ENCODE measurements at regions not wholly inside any gene's neighbourhood (a gene's known extent, or its start where the extent isn't known, plus 50 kb on each side); places are given as distances from the start of the nearest gene placed in this dataset.
"Not testable (repeated sequence)": the region's sequence is repeated elsewhere in the genome, so short reads cannot be mapped to it uniquely, and the experiment has no call there.

DNA sequence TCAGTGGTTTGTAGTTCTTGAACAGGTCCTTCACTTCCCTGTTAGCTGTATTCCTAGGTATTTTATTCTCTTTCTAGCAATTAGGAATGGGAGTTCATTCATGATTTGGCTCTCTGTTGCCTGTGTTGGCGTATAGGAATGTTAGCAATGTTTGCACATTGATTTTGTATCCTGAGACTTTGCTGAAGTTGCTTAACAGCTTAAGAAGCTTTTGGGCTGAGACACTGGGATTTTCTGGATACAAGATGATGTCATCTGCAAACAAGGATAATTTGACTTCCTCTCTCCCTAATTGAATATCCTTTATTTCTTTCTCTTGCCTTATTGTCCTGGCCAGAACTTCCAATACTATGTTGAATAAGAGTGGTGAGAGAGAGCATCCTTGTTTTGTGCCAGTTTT lies 121.8 kb upstream of the RASA1 start:
- DNase-seq, result not testable (repeated sequence)

DNA sequence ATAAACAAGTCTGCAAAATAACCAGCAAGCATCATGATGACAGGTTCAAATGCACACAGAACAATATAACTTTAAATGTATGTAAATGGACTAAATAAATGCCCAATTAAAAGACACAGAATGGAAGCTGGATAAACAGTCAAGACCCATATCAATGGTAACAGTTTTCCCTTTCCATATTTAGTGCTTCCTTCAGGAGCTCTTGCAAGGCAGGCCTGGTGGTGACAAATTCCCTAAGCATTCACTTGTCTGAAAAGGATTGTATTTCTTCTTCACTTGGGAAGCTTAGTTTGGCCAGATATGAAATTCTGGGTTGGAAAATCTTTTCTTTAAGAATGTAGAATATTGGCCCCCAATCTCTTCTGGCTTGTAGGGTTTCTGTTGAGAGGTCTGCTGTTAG lies 120.2 kb upstream of the RASA1 start:
- DNase-seq, result no peak

DNA sequence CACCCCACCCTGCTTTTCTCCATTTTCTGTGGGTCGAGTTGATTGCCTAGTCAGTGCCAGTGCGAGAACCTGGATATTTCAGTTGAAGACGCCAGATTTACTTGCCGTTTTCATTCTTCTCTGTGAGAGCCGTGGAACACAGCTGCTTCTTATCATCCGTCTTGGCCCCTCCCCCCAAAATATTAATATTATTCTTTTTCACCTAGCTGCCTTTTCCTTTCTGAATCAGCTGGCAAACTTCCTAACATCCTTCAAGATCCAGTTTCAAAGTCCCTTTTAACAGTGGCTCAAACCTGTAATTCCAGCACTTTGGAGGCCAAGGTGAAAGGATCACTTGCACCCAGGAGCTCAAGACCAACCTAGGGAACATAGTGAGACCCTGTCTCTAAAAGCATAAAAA lies 117.1 kb upstream of the RASA1 start:
- DNase-seq, result no peak

DNA sequence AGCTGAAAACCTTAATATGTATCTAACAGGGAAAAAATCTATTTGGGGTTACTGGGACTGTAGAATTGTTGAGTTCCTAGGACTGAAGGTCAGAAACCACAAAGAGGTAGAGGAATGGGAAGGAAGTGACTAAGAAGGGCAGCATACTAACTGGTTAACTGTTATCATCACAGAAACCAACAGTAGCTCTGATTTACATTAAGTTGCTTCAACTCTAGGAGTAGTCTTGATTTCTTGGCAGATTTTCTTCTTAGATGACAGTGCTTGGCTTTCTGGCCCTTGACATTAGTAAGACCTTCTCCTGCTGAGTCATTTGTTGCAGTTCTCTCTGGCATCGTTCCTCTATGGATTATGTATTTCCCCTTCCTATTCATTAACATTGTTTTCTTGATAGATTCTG lies 116.1 kb upstream of the RASA1 start:
- DNase-seq, result peak; percentile 65 to 78

DNA sequence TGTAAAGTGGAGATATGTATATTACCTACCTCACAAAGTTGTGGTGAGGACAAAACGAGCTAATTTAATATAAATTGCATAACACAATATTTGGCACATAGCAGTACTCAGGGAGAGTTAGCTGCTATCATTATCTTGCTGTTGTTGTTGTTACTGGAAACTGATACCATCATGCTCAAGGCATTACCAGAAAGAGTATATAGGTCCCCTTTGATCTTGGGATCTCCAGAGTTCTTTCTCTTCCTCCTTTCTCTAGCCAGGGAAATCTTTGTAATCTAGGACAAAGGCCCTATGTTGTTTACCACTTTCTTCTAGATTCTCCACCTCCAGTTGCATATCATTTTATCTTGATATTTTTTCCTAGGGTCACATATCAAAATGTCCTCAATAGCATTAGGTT lies 114.8 kb upstream of the RASA1 start:
- DNase-seq, result peak in 1 of 2 donors; percentile 9

DNA sequence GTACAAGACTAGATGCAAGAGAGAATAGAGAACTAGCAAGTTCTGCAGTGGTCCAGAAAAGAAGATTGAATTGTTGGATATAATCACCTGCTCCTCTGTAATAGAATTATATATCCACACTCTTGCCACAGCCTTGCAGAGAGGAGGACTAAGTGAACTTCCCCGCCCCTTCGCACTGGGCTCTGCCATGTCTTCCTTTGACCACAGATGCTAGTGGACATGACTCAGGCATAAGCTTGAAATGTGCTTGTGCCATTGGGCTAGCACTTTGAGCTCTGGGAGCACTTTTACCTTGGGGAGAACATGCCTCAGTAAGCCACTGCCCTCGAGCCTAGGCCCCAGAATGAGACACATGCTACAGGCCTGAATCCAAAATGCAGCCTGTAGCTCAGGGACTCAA lies 113.5 kb upstream of the RASA1 start:
- DNase-seq, result no peak

DNA sequence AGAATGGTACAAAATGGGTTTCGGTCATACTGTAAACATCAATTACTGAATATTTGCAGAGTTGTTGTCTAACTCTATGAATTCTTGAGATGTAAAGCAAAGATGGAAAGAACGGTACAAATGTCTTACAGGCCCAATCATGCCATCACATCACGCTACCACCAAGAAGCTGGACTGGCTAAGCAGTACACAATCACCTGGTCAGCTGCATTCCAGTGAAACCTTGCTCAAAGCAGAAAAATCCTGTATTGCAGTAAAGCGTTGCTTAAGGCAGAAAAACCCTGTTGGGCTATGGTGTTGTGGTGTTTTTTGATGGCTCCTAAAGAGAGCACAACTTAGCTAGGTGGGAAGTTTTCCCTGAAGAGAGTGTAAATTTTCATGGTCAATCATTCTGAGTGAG lies 112.6 kb upstream of the RASA1 start:
- no peak for DNase-seq

DNA sequence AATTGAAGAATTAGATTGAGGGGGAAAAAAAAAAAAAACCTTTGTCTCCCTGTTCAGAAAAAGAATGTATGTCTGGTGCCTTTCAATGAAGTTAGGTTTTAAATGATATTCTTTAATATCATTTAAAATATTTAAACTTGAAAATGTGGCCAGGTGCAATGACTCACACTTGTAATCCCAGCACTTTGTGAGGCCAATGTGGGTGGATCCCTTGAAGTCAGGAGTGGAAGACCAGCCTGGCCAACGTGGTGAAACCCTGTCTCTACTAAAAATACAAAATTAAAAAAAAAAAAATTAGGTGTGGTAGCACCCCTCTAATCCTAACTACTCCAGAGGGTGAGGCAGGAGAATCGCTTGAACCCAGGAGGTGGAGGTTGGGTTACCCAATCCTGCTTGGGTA lies 111.1 kb upstream of the RASA1 start:
- no peak for DNase-seq

DNA sequence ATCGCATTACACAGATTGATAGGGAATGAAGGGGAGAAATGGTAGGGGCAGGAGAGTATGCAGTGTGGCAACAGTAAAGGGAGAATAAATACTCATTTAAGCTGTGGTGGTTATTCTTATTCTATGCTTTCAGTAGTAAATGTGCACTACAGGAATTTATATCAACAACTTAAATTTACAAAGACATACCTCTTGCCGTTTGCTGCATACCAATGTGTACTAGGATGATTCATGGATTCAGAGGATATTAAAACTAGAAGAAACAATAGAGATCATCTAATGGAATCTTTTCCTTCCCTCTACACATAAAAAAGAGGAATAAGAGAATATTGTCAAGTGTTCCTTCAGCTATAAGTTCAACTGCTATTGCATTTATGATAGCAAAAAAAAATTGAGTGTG lies 103.3 kb upstream of the RASA1 start:
- no peak for DNase-seq

DNA sequence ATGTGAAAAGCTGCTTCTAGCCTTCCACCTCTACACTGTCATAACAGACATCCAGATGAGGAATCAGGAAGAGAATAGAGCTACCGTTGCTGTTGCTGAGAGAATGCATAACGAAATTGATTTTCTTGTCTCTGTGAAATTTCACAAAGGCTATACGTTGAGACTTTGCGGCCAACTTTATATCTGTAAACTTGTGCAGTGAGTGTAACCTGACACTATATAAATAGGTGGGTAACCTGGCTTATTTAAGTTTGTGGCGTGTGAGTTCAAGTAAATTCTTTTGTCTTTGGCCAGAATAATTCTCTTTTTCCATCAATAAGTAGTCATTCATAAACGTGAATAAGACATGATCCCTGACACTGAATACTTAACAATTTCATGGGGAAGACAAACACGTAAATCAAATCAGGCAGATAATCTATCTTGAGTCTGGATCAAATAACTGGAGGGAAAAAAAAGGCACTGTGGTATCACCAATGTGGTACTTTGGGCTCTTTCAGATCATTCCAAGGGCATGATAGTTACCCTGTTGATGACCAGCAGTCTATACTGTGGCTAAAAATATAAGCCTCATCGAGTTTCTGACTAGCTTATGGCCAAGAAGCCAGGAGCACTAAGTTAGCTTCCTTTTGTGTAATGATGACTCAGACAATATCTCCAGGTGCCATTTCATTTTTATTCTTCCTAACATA lies 98.2 kb upstream of the RASA1 start:
- no peak for DNase-seq

DNA sequence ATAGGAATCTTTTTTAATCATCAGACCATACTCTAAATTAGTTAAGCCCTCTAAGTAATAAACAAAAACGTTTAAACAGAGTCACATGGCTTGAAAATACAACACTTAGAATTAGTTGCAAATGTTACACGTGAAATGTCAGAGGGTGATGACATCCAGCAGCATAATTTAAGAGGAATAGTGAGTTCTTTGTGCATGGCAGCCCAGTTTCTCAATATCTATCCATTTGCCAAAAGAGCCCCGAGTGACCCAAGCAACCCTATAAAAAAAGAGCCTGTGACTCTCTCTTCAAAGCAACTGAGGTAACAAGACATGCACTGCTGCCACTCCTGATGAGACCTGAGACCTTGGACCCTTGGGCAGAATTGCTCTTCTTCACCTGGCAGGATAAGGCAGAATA lies 96.9 kb upstream of the RASA1 start:
- DNase-seq, result no peak

DNA sequence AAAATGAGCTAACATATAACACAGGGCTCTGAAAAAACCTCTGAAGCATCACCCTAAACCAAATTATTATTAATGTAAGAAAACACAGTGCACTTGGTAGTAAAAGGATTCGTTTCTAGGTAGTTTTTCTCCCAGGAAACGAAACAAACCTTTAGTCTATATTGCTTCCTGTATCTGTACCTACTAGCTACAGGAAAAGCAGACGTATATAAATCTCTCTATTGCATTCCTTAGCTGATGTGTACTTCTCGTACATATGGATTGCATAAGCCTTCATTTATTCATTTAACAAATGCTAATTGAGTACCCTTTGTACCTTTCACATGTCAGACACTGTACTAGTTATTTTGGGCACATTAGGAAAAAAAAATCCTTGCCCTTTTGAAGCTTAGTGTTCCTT lies 85.0 kb upstream of the RASA1 start:
- no peak for DNase-seq

DNA sequence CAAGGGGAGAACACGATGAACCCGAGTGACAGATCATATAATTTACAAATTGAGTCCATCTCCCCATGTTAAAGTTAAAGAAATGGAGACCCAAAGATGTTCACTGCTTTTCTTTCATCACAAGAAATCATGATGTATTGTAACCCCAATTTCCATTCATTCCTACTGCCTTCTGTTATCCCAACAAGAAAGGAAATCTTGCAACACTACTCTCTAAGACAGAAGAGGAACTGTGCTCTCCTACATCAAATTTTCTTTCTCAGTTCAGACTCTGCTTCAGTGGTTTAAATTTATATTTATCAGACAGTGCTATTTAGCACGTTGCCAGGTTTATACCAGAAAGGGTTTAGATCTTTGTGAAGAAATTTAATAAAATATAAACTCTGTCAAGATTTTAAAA lies 83.8 kb upstream of the RASA1 start:
- peak; percentile 23 to 48 for DNase-seq

DNA sequence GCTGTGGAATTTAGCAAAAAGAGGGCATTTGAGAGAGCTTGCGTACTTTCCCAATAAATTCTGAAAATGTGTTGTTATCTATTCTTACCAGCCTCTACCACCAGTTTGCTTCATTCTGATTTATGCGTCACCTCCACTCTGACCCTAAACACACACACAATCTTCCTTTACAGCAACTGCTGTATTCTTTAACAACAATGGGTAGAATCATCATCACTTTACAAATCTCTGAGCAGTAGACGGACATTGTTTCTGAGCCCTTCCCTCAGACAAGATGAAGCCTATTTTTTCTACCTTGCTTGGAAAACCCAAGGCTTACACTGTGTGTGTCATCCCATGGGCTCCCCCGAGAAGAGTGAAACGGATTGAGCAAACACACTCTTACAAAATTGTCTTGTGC lies 83.1 kb upstream of the RASA1 start:
- no peak for DNase-seq

DNA sequence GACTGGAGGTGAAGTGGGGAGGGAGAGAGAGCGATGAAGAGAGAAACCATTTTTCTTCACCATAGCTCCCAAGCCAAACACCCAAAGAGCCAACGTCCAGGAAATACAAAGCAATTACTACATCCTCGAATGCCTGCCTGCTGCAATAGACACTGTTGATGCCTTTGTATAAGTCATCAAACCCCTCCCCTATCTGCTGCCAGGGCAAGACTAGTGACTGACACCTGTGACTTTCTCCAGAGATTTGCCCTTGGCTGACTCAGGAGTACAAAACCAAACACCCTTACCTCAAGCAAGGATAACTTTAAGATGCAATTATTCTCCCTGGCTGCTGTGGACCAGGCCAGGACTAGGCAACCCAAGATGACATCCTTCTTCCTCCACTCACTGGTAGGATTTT lies 81.8 kb upstream of the RASA1 start:
- DNase-seq, result no peak

DNA sequence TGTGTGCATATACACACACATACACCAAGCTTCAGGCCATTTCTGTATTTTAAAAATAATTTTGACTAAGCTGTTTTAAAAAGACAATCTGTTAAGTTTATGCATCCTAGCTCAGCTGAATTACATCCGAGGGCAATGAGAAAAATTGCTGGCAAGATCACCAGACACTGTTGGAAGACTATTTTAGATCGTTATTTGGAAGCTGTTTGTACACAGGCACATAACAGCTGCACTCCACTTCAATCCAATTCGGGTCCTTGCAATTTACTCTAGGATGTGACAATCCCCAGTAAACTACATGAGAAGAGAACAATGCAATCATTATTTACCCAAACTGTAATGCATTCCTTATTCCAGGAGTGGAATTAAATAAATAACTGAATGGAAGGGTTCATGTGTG lies 79.3 kb upstream of the RASA1 start:
- DNase-seq, result no peak

DNA sequence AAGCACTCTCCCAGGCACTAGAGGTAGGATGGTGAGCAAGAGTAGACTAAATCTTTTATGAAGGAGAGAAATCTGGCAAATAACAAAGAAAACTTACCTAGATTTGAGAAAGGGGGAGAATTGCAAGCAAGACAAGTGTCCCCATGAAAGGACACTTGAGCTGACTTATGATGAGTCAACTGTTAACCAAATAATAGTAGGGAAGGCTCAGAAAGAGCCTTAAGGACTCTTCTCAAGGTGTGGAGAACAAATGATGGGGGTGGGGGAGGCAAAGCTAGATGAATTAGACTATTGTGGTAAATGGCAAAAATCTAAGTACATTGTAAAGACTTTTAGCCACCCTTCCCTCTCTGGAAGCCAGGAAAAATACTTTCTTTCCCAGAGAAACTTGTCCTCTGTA lies 77.6 kb upstream of the RASA1 start:
- no peak for DNase-seq

DNA sequence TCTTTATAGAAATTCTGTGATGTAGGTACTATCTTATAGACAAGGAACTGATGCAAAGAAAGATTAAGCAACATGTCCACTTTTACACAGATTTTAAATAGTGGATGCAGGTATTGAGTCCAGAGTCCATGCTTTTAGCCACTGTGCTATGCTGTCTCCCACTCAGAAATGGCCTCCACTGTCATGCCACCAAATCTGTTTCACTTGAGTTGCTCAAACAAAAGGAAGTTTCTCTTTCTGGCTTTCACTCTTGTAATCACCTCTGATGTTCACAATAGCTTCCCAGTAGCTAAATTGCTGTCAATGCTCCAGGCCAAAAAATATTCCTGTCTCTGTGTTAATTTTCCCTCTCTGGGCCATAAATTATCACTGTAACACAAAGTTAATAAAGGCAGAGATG lies 77.0 kb upstream of the RASA1 start:
- DNase-seq, result peak in 1 of 2 donors; percentile 14

DNA sequence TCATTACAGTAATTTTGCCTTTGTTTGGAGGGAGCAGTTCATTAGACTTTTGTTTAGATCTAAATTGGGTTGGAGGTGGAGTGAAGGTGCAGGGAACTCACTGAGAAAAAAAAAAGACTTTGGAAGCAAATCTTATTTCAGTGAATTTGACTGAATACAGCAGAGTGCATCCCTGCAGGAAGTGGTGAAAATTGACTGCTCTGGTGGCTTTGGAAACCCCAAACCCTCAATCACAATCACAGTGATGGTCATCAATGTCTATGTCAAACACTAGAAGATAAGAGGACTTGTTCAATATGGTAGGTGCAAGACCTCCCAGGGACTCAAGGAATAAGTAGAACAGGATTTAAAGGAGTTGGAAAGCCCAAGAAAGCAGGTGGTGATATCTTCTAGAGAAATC lies 76.0 kb upstream of the RASA1 start:
- DNase-seq, result no peak

DNA sequence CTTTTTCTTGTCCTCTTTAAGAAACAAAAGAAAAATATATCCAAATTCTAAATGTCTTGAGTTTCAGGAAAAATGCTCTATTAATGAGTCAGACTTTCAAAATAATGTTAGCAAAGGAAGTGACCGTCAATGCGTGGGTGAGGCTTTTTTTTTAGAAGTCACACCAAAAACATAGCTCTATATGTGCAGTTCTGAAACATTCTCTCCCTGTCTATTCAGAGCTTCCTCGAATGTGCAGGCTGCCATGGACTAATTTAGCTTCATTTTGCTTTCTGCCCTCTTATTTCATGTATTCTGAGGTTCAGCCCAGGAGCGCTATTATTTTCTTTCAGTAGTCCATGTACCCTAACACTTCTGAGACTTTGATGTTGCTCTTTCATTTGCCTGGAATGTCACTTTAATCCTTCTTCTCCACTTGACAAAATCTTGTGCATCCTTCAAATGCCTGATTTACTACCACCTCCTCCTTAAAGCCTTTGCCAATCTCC lies 72.5 kb upstream of the RASA1 start:
- DNase-seq, result peak; percentile 86 to 89

DNA sequence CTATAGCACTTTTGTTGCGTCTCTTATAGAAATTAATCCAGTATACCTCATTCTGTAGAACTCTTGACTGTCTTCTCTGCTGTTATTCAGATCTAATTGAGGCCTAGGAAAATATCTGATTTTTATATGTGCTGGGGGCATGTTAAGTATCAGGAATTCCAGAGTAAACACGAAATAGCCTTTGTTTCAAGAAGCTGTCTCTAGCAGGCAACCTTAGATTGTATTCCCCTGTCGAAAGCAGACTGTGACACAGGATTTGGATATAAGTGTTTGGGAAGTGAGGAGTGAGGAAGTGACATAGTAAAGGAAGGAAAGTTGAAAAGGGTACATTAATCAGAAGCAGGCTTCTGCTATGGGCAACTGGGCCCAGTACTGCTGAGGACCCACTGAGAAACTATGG lies 72.1 kb upstream of the RASA1 start:
- DNase-seq, result peak; percentile 1 to 14

DNA sequence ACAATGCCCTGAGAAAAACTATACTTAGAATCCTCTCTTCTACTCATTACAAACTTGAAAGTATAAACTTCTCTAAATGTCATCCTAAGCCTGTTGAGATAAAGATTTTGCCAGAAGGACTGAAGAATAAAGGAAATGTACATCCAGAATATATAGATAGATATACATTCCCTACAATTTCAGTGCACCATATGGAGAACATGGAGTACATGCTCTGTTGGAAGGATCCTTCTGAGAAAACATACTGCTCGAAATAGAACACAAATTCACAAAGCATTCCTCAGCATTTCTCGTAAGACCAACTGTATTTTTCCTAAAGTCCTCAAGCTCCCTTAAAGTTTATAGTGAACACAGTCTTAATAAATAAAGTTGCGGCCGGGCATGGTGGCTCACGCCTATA lies 69.7 kb upstream of the RASA1 start:
- no peak for DNase-seq

DNA sequence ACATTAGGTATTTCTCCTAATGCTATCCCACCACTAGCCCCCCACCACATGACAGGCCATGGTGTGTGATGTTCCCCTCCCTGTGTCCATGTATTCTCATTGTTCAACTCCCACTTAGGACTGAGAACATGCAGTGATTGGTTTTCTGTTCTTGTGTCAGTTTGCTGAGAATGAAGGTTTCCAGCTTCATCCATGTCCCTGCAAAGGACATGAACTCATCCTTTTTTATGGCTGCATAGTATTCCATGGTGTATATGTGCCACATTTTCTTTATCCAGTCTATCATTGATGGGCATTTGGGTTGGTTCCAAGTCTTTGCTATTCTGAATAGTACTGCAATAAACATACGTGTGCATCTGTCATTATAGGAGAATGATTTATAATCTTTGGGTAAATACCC lies 68.4 kb upstream of the RASA1 start:
- not testable (repeated sequence) for DNase-seq

DNA sequence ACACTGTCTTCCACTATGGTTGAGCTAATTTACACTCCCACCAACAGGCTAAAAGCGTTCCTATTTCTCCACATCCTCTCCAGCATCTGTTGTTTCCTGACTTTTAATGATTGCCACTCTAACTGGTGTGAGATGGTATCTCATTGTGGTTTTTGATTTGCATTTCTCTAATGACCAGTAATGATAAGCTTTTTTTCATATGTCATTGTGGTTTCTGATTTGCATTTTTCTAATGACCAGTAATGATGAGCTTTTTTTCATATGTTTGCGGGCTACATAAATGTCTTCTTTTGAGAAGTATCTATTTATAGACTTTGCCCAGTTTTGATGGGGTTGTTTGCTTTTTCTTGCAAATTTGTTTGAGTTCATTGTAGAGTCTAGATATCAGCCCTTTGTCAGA lies 68.0 kb upstream of the RASA1 start:
- not testable (repeated sequence) for DNase-seq

DNA sequence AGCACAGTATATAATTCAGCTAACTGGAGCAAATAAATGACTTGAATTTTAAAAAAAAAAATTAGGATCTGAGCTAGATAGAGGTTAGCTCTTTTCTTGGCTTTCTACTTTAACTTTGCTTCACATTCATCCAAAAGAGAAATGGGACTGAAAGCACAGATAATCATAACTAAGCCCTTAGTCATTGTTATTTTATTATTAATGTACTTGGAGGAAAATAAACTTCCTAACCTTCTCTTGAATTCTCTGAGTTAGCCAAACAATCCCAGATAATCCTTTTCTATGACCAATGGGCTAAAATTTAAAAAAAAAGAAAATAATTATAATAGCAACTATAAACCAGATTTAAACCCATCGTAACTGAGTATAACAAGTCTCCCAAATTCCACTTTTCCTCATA lies 57.6 kb upstream of the RASA1 start:
- no peak for DNase-seq

Data from inflammatory macrophage (primary cell).